ENCODE measurements at regions not wholly inside any gene's neighbourhood (a gene's known extent, or its start where the extent isn't known, plus 50 kb on each side); places are given as distances from the start of the nearest gene placed in this dataset.

DNA sequence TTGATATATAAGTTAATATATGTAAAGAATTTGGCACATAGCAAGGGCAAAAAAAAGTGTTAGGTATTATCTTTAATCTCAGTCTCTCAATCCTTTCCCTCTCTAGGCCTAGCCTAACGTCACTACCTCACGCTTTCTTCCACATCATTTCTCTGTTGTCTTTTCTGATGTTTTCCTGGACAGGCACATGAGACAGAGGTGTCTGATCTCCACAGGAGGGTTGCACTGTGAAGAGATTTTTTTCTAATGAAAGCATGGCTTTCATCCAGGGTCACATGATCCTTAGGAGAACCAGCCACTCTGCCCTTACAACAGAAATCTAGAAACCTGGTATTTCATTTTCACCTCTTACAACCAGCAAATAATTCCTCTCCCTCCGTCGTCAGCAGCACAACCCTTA, 1268.3 kb downstream of the XPNPEP1 start:
- DNase-seq (ENCODE audit: low spot score) (no peak), ATAC-seq (no peak)
- ChIA-PET POLR2A (no interaction called here), CTCF (no interaction called here)
- Mint-ChIP-seq H3K9me3 (no peaks in the 10 kb centered on the region), H3K36me3 (no peaks in the 10 kb centered on the region), H3K27ac (no peak overlapping the region), H3K27me3 (ENCODE audit: low read depth) (no peaks in the 10 kb centered on the region), H3K4me1 (no peaks in the 10 kb centered on the region), H3K4me3 (no peak overlapping the region)
- TF ChIP-seq ZNF423 (CRISPR knock-in tag; IDR thresholded peaks at IDR 0.05) (no peak), FOXJ3 (CRISPR knock-in tag; IDR thresholded peaks at IDR 0.05; ENCODE audit: borderline replicate concordance) (no peak), FOXK1 (CRISPR knock-in tag; IDR thresholded peaks at IDR 0.05) (no peak), NFATC4 (CRISPR knock-in tag; IDR thresholded peaks at IDR 0.05) (no peak)
- TF ChIP-seq, protein P1, sequence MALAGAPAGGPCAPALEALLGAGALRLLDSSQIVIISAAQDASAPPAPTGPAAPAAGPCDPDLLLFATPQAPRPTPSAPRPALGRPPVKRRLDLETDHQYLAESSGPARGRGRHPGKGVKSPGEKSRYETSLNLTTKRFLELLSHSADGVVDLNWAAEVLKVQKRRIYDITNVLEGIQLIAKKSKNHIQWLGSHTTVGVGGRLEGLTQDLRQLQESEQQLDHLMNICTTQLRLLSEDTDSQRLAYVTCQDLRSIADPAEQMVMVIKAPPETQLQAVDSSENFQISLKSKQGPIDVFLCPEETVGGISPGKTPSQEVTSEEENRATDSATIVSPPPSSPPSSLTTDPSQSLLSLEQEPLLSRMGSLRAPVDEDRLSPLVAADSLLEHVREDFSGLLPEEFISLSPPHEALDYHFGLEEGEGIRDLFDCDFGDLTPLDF (CRISPR knock-in tag; IDR thresholded peaks at IDR 0.05): no peak
- TF ChIP-seq, protein P2, sequence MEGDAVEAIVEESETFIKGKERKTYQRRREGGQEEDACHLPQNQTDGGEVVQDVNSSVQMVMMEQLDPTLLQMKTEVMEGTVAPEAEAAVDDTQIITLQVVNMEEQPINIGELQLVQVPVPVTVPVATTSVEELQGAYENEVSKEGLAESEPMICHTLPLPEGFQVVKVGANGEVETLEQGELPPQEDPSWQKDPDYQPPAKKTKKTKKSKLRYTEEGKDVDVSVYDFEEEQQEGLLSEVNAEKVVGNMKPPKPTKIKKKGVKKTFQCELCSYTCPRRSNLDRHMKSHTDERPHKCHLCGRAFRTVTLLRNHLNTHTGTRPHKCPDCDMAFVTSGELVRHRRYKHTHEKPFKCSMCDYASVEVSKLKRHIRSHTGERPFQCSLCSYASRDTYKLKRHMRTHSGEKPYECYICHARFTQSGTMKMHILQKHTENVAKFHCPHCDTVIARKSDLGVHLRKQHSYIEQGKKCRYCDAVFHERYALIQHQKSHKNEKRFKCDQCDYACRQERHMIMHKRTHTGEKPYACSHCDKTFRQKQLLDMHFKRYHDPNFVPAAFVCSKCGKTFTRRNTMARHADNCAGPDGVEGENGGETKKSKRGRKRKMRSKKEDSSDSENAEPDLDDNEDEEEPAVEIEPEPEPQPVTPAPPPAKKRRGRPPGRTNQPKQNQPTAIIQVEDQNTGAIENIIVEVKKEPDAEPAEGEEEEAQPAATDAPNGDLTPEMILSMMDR (IDR thresholded peaks at IDR 0.05): no peak
- TF ChIP-seq, protein P3, sequence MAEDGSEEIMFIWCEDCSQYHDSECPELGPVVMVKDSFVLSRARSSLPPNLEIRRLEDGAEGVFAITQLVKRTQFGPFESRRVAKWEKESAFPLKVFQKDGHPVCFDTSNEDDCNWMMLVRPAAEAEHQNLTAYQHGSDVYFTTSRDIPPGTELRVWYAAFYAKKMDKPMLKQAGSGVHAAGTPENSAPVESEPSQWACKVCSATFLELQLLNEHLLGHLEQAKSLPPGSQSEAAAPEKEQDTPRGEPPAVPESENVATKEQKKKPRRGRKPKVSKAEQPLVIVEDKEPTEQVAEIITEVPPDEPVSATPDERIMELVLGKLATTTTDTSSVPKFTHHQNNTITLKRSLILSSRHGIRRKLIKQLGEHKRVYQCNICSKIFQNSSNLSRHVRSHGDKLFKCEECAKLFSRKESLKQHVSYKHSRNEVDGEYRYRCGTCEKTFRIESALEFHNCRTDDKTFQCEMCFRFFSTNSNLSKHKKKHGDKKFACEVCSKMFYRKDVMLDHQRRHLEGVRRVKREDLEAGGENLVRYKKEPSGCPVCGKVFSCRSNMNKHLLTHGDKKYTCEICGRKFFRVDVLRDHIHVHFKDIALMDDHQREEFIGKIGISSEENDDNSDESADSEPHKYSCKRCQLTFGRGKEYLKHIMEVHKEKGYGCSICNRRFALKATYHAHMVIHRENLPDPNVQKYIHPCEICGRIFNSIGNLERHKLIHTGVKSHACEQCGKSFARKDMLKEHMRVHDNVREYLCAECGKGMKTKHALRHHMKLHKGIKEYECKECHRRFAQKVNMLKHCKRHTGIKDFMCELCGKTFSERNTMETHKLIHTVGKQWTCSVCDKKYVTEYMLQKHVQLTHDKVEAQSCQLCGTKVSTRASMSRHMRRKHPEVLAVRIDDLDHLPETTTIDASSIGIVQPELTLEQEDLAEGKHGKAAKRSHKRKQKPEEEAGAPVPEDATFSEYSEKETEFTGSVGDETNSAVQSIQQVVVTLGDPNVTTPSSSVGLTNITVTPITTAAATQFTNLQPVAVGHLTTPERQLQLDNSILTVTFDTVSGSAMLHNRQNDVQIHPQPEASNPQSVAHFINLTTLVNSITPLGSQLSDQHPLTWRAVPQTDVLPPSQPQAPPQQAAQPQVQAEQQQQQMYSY (CRISPR knock-in tag; IDR thresholded peaks at IDR 0.05): no peak
- TF ChIP-seq, protein P4, sequence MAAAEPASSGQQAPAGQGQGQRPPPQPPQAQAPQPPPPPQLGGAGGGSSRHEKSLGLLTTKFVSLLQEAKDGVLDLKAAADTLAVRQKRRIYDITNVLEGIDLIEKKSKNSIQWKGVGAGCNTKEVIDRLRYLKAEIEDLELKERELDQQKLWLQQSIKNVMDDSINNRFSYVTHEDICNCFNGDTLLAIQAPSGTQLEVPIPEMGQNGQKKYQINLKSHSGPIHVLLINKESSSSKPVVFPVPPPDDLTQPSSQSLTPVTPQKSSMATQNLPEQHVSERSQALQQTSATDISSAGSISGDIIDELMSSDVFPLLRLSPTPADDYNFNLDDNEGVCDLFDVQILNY (CRISPR knock-in tag; IDR thresholded peaks at IDR 0.05): no peak
- TF ChIP-seq, protein P5, sequence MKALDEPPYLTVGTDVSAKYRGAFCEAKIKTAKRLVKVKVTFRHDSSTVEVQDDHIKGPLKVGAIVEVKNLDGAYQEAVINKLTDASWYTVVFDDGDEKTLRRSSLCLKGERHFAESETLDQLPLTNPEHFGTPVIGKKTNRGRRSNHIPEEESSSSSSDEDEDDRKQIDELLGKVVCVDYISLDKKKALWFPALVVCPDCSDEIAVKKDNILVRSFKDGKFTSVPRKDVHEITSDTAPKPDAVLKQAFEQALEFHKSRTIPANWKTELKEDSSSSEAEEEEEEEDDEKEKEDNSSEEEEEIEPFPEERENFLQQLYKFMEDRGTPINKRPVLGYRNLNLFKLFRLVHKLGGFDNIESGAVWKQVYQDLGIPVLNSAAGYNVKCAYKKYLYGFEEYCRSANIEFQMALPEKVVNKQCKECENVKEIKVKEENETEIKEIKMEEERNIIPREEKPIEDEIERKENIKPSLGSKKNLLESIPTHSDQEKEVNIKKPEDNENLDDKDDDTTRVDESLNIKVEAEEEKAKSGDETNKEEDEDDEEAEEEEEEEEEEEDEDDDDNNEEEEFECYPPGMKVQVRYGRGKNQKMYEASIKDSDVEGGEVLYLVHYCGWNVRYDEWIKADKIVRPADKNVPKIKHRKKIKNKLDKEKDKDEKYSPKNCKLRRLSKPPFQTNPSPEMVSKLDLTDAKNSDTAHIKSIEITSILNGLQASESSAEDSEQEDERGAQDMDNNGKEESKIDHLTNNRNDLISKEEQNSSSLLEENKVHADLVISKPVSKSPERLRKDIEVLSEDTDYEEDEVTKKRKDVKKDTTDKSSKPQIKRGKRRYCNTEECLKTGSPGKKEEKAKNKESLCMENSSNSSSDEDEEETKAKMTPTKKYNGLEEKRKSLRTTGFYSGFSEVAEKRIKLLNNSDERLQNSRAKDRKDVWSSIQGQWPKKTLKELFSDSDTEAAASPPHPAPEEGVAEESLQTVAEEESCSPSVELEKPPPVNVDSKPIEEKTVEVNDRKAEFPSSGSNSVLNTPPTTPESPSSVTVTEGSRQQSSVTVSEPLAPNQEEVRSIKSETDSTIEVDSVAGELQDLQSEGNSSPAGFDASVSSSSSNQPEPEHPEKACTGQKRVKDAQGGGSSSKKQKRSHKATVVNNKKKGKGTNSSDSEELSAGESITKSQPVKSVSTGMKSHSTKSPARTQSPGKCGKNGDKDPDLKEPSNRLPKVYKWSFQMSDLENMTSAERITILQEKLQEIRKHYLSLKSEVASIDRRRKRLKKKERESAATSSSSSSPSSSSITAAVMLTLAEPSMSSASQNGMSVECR (CRISPR knock-in tag; IDR thresholded peaks at IDR 0.05; ENCODE audit: borderline replicate concordance): no peak

DNA sequence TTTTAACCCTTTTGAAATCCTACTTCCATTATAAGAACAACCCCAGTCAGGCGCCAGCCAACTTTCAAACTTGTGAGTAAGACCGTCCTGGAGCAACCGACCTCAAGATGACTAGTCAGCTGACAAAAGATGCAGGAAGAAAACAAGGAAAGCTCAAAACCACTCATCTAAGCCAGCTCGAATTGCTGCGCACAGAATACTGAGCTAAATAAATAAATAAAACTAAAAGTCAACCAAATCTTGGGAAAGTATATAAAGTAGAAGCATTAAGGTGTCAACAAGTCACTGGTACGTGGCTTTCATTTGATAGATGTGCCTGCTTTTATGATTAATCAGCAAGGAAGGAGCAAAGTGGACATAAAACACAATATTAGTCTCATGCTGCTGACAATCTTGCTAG, 1269.8 kb downstream of the XPNPEP1 start:
- ChIA-PET POLR2A (no interaction called here), CTCF (no interaction called here)
- H3K27me3 Mint-ChIP-seq (ENCODE audit: low read depth): no peaks in the 10 kb centered on the region
- TF ChIP-seq GRHL2 (CRISPR knock-in tag; IDR thresholded peaks at IDR 0.05; ENCODE audit: insufficient replicate concordance, severe bottlenecking) (no peak), FOXK1 (CRISPR knock-in tag; IDR thresholded peaks at IDR 0.05) (no peak), ZNF219 (CRISPR knock-in tag; IDR thresholded peaks at IDR 0.05; ENCODE audit: borderline replicate concordance) (no peak), IRF2 (CRISPR knock-in tag; IDR thresholded peaks at IDR 0.05; ENCODE audit: borderline replicate concordance, low read depth) (no peak), NFE2L1 (CRISPR knock-in tag; IDR thresholded peaks at IDR 0.05) (no peak), PRRX2 (CRISPR knock-in tag; IDR thresholded peaks at IDR 0.05) (no peak)
- TF ChIP-seq, protein P6, sequence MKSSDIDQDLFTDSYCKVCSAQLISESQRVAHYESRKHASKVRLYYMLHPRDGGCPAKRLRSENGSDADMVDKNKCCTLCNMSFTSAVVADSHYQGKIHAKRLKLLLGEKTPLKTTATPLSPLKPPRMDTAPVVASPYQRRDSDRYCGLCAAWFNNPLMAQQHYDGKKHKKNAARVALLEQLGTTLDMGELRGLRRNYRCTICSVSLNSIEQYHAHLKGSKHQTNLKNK (CRISPR knock-in tag; IDR thresholded peaks at IDR 0.05): no peak
- H3K4me3 Mint-ChIP-seq: no peak overlapping the region
- H3K4me1 Mint-ChIP-seq: no peaks in the 10 kb centered on the region
- no peaks in the 10 kb centered on the region for H3K36me3 Mint-ChIP-seq
- H3K9me3 Mint-ChIP-seq: no peaks in the 10 kb centered on the region
- no peak for ATAC-seq
- no peak overlapping the region for H3K27ac Mint-ChIP-seq
- no peak for DNase-seq (ENCODE audit: low spot score)

Data from WTC11 (cell line).